Activated CD4-positive, alpha-beta T cell treated with anti-CD3 and anti-CD28 coated beads, Interleukin-2, amount 50 U/mL, for 4 hours (primary cell): ENCODE measurements at regions not wholly inside any gene's neighbourhood (a gene's known extent, or its start where the extent isn't known, plus 50 kb on each side); places are given as distances from the start of the nearest gene placed in this dataset.
"Not testable (repeated sequence)": the region's sequence is repeated elsewhere in the genome, so short reads cannot be mapped to it uniquely, and the experiment has no call there.

ENCODE experiments used
- DNase-seq, 2 experiments: peaks; one replicate each; pipeline ENCODE4 v3.0.0-alpha.2; 2020

- DNase-seq: no peak
These were observed 287.0 kb downstream of the SP3 start for GRCh38 chr2:173678186-173678585.

GRCh38 chr2:173680574-173680973 is 284.6 kb downstream of the SP3 start:
- no peak for DNase-seq

- DNase-seq: no peak
These were observed 283.1 kb downstream of the SP3 start for GRCh38 chr2:173681881-173682650.

- no peak for DNase-seq
These were observed 280.2 kb downstream of the SP3 start for GRCh38 chr2:173684896-173685459.

- no peak for DNase-seq
These were observed 274.8 kb downstream of the SP3 start for GRCh38 chr2:173690349-173690748.

GRCh38 chr2:173692068-173692467 is 273.1 kb downstream of the SP3 start:
- DNase-seq: no peak

GRCh38 chr2:173693044-173693589 is 272.1 kb downstream of the SP3 start:
- no peak for DNase-seq

- DNase-seq: no peak
These were observed 268.9 kb downstream of the SP3 start for GRCh38 chr2:173696274-173696673.

- no peak for DNase-seq
These were observed 267.2 kb downstream of the SP3 start for GRCh38 chr2:173697929-173698328.

- no peak for DNase-seq
These were observed 259.5 kb downstream of the SP3 start for GRCh38 chr2:173705656-173706055.

GRCh38 chr2:173706936-173707335 is 258.2 kb downstream of the SP3 start:
- DNase-seq: no peak

GRCh38 chr2:173708806-173709205 is 256.4 kb downstream of the SP3 start:
- no peak for DNase-seq

- DNase-seq: no peak
These were observed 253.4 kb downstream of the SP3 start for GRCh38 chr2:173711816-173712215.

GRCh38 chr2:173713904-173714555 is 251.1 kb downstream of the SP3 start:
- no peak for DNase-seq

- no peak for DNase-seq
These were observed 249.7 kb downstream of the SP3 start for GRCh38 chr2:173715441-173715840.

GRCh38 chr2:173716458-173717052 is 248.6 kb downstream of the SP3 start:
- DNase-seq: no peak

- no peak for DNase-seq
These were observed 245.7 kb downstream of the SP3 start for GRCh38 chr2:173719471-173719870.

- no peak for DNase-seq
These were observed 244.9 kb downstream of the SP3 start for GRCh38 chr2:173720306-173720705.

GRCh38 chr2:173734797-173735196 is 230.4 kb downstream of the SP3 start:
- no peak for DNase-seq

- not testable (repeated sequence) for DNase-seq
These were observed 227.1 kb downstream of the SP3 start for GRCh38 chr2:173737954-173738575.

GRCh38 chr2:173739006-173739405 is 226.2 kb downstream of the SP3 start:
- no peak for DNase-seq

GRCh38 chr2:173740639-173741038 is 224.5 kb downstream of the SP3 start:
- DNase-seq: no peak

GRCh38 chr2:173741759-173742158 is 223.4 kb downstream of the SP3 start:
- no peak for DNase-seq
